ENCODE measurements at regions not wholly inside any gene's neighbourhood (a gene's known extent, or its start where the extent isn't known, plus 50 kb on each side); places are given as distances from the start of the nearest gene placed in this dataset.
"Not testable (repeated sequence)": the region's sequence is repeated elsewhere in the genome, so short reads cannot be mapped to it uniquely, and the experiment has no call there.

DNA sequence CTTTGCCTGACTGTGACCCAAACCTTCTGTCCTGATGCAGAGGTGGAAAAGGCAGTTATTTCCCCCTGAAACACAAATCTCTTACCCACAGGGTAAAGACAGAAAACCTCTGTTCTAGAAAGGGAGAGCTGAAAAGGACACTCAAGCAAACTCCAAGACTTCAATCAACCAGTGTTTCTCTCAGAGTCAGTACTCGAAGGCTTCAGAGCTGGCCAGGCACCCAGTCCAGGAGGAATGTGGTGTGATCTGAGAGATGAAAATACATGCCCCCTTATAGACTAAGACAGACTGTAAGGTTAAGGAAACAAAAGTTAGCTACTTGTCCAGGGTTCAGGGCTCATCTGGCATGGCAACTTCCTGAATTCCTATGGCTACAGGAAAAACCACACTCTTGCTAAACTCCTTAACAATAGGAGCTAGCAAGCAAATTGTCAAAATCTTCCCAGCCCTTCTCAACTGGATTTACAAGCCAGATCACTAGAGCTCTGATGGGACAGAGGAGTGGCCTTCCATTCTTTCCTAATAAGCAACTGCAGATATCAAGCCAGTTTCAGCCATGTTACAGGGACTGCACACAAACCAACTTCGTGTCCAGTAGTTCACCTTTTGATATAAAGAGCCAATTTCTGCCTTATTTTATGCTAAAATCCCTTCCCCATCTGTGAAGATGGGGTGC lies 110.9 kb downstream of the PPIAL4G start:
- TF ChIP-seq, protein P1, sequence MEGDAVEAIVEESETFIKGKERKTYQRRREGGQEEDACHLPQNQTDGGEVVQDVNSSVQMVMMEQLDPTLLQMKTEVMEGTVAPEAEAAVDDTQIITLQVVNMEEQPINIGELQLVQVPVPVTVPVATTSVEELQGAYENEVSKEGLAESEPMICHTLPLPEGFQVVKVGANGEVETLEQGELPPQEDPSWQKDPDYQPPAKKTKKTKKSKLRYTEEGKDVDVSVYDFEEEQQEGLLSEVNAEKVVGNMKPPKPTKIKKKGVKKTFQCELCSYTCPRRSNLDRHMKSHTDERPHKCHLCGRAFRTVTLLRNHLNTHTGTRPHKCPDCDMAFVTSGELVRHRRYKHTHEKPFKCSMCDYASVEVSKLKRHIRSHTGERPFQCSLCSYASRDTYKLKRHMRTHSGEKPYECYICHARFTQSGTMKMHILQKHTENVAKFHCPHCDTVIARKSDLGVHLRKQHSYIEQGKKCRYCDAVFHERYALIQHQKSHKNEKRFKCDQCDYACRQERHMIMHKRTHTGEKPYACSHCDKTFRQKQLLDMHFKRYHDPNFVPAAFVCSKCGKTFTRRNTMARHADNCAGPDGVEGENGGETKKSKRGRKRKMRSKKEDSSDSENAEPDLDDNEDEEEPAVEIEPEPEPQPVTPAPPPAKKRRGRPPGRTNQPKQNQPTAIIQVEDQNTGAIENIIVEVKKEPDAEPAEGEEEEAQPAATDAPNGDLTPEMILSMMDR (IDR thresholded peaks at IDR 0.05; ENCODE audit: low read depth, low read length, missing input control): not testable (repeated sequence)
- TF ChIP-seq NR2F2, RAD21 (IDR thresholded peaks at IDR 0.05): not testable (repeated sequence)

Data from liver (tissue), 3 donors.